ES-I3 (cell line): ENCODE measurements at regions not wholly inside any gene's neighbourhood (a gene's known extent, or its start where the extent isn't known, plus 50 kb on each side); places are given as distances from the start of the nearest gene placed in this dataset.

ENCODE experiments used
- H3K36me3 ChIP-seq: 2 replicates; pipeline ENCODE4 v1.6.1; 2013; ENCODE audit warnings: mild to moderate bottlenecking, low read length, control low read depth, moderate library complexity; ENCODE audit not compliant: insufficient read depth
- H3K4me1 ChIP-seq: 2 replicates; pipeline ENCODE4 v1.6.1; 2013; ENCODE audit warnings: mild to moderate bottlenecking, control low read depth, low read length; ENCODE audit not compliant: insufficient read depth
- H3K9ac ChIP-seq: 2 replicates; pipeline ENCODE4 v1.6.1; 2013; ENCODE audit warnings: low read depth, mild to moderate bottlenecking, low read length, moderate library complexity
- H3K9me3 ChIP-seq: 2 replicates; pipeline ENCODE4 v1.6.1; 2013; ENCODE audit warnings: mild to moderate bottlenecking, low read length, moderate library complexity; ENCODE audit not compliant: control insufficient read depth, insufficient read depth

- H3K9me3 ChIP-seq = no peaks in the 10 kb centered on the region
- H3K4me1 ChIP-seq = peaks cover 31% of the 10 kb centered on the region
- no peak overlapping the region for H3K9ac ChIP-seq
- no peaks in the 10 kb centered on the region for H3K36me3 ChIP-seq
These were observed 217.2 kb upstream of the HTR2A start for GRCh38 chr13:47114030-47114429.

DNA sequence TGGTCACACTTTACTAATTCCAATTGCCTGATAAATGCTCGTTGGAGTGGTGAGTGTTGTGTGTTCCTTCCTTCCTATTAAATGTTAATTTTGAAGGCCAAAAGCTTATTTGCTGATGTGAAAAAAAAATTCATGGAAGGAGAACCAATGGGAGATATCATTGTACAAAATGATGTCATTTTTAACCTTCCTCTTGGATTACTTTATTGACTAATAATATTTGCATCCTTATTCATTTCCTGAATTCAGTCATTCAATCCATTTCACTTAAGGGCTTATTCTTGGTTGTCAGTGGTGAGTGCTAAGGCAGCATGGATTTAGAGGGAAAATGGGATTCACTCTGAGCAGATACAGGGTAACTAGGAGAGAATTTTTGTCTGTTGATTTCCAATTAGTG lies 216.0 kb upstream of the HTR2A start:
- Histone ChIP-seq H3K9ac (no peak overlapping the region), H3K9me3 (no peaks in the 10 kb centered on the region), H3K36me3 (no peaks in the 10 kb centered on the region), H3K4me1 (peaks cover 29% of the 10 kb centered on the region)

DNA sequence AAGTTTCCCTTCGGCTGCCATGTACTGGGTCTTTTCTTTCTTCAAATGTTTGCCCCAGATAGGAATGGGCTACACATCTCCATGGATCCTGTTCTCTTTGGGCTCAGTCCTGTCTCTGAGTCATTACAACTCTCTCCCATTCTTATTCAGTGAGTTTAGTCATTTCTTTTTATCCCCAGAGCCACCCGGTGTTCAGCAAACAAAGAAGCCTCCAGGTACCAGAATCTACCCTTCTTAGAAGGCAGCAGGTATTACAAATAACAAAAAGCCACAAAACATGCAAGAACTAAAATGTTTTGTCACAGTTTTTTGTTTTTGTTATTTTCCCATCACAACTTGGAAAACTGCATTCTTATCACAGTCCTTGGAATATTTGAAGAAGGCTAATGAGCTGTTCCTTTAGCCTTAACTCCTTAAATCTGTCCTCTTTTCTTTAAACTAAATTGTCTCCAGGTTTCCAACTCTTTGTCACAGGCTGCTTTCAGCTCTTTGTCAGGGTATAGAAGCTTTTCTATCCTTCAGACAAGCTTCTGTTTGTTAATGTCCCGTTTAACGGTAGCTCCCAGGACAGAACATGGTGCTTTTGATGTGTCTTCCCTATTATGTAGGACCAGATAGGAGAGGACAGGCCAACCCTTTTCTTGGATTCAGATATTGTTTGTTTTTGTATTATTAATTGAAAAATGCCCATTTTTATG lies 215.5 kb upstream of the HTR2A start:
- Histone ChIP-seq H3K4me1 (peaks cover 28% of the 10 kb centered on the region), H3K36me3 (no peaks in the 10 kb centered on the region), H3K9me3 (no peaks in the 10 kb centered on the region), H3K9ac (no peak overlapping the region)

GRCh38 chr13:47111499-47111898 lies 214.6 kb upstream of the HTR2A start:
- H3K36me3 ChIP-seq = no peaks in the 10 kb centered on the region
- peaks cover 25% of the 10 kb centered on the region for H3K4me1 ChIP-seq
- no peak overlapping the region for H3K9ac ChIP-seq
- no peaks in the 10 kb centered on the region for H3K9me3 ChIP-seq

GRCh38 chr13:47110833-47111240 lies 214.0 kb upstream of the HTR2A start:
- no peaks in the 10 kb centered on the region for H3K36me3 ChIP-seq
- H3K9ac ChIP-seq = no peak overlapping the region
- no peaks in the 10 kb centered on the region for H3K9me3 ChIP-seq
- peaks cover 25% of the 10 kb centered on the region for H3K4me1 ChIP-seq

DNA sequence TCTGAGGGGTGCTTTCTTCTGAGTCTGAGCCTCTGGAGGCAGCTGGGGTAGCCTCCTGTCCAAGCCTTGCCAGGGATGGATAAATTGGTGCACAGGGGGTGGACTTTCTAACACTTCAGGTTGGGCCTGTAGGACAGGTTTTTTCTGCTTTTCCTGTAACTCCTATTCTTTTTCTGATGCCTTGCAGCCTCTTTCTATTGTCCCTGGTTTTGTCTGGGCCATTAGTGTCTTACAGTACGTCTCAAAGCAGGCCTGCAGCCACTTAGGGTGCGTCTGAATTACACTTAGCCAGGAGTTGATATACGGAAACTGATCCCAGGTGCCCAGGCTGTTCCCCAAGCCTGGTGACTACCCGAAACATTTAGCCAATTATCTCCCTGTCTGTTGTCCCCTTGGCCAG lies 213.3 kb upstream of the HTR2A start:
- Histone ChIP-seq H3K9me3 (no peaks in the 10 kb centered on the region), H3K4me1 (peaks cover 25% of the 10 kb centered on the region), H3K36me3 (no peaks in the 10 kb centered on the region), H3K9ac (no peak overlapping the region)

DNA sequence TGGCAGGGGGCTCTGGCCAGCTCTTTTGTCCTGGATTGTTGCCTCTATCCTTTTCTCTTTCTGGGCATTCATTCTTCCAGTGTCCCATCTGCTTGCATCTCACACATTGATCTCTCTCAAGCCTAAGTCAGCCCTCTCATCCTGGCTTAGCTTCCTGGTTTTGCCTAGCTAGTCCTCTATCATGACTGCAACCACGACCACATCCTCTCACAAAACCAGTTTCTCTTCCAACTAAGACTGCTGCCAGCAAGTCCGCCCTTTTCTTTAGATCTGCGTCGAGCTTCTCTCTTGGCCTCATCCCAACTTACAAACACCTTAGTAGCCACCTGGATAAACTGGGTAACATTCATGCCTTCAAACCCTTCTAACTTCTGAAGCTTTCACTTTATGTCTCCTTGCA lies 212.2 kb upstream of the HTR2A start:
- Histone ChIP-seq H3K4me1 (peaks cover 21% of the 10 kb centered on the region), H3K36me3 (no peaks in the 10 kb centered on the region), H3K9me3 (no peaks in the 10 kb centered on the region), H3K9ac (no peak overlapping the region)

DNA sequence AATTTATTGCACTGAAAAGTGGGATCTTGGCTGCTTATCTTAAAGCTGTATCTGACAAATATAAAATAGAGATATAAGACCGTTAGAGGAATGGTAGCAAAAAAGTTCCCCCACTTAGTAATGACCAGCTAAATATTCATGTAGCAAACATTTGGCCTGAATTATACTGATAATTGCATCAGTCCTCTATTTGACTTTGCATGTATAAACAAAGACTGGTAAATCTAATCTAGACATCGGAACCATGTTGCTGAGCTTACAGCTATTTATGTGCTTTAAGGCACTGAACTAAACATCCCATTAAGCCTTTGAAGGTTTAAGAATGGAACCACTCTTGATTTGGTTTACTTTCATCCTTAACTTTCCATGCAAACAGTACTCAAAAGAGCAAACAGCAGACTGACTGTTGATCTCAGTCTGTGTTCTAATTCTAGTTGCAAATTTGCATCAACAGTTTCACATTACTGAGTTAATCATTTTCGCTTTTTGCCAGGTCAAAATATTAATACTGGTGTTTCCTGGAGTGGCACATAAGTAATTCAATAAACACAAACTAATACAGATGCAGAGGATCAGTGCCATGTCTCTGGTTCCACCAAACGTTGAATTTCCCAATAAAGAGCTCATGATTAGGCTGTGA lies 203.5 kb upstream of the HTR2A start:
- Histone ChIP-seq H3K9me3 (peaks cover 3% of the 10 kb centered on the region), H3K4me1 (no peaks in the 10 kb centered on the region), H3K9ac (no peak overlapping the region), H3K36me3 (no peaks in the 10 kb centered on the region)

DNA sequence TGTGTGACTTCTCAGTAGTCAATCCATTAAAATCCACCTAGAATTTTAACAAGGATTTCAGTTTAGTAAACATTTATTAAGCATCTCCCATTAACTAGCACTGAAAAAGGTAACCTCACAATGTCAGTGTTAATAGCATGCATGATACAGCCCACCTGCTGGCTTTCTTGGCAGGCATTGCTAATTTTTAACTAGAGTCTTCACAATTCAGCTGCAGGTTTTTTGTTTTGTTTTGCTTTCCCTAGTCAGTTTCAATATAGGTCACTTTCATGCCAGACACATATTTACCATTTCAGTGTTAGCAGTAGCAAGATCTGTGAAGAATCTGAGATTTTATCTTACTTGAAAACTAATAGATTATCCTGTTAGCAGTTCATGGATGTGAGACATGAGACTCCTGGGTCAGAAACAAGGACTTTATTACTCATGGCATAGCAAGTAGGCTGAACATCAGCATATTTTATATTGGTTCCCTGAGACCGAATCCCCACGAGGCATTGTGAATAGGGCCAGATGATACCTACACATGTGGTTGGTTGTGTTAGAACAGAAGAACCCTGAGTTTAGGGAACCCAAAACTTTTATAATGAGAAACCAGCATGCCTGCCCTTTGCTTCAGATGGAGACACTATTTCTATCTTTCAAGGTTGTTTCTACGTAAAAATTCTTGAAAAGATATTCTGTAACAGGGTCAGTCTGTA lies 198.0 kb upstream of the HTR2A start:
- Histone ChIP-seq H3K4me1 (no peaks in the 10 kb centered on the region), H3K9me3 (peaks cover 5% of the 10 kb centered on the region), H3K36me3 (no peaks in the 10 kb centered on the region), H3K9ac (no peak overlapping the region)

DNA sequence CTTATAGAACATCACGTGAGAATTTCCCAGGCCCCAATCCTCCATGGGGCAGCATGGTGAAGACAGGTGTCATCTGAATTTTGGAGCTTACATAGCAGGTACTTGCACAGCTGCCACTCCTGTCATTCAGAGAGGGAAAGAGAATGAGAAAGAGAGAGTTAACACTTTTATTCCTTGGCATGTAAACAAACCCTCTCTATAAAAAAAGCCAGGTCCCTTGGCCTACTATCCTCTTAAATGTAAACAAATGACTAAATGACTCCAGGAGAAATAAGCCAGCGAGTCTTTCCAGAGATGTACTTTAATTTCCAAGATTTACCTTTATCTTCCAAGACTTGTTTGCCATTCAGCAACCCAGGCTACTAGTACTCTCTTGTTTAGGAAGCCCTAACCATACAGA lies 195.3 kb upstream of the HTR2A start:
- Histone ChIP-seq H3K9me3 (peaks cover 6% of the 10 kb centered on the region), H3K9ac (no peak overlapping the region), H3K36me3 (no peaks in the 10 kb centered on the region), H3K4me1 (no peaks in the 10 kb centered on the region)

DNA sequence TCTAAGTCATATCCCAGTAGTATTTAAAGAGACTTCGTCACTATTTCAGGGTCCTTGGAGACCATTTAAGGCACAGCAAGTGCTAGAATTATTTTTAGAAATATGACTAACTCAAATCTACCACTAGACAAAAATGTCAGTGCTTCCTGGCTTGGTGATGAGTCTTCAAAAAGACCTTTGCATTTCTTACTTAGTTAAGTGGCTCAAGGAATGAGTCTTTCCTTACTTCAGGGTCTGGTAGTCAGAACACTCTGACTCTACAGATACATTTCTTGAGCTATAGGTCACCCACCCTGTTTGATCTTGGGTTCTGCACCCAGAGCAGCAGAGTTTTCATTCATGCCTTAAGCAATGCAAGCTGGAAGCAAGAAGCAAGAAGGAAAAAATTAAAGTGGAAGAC lies 191.0 kb upstream of the HTR2A start:
- H3K9ac ChIP-seq = no peak overlapping the region
- H3K4me1 ChIP-seq = no peaks in the 10 kb centered on the region
- H3K9me3 ChIP-seq = peaks cover 2% of the 10 kb centered on the region
- no peaks in the 10 kb centered on the region for H3K36me3 ChIP-seq

DNA sequence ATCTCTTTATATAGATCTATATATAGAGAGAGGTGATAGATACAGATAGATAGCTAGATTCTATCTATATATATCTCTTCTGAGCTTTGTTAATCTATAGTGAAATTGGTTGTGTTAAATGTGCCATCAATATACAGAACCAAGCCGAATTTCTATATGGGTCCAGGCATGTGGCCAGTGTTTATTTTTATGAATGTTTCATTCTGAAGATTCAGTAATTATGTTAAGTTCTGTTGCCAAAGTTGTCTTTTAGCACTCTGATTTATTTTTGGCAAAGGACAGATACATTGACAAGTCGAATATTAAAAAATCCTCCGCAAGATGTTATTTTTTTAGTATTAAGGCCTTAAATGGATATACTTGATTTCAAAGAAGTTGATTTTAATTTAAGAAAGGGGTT lies 190.4 kb upstream of the HTR2A start:
- Histone ChIP-seq H3K36me3 (no peaks in the 10 kb centered on the region), H3K9me3 (peaks cover 6% of the 10 kb centered on the region), H3K9ac (no peak overlapping the region), H3K4me1 (no peaks in the 10 kb centered on the region)

- Histone ChIP-seq H3K36me3 (no peaks in the 10 kb centered on the region), H3K9ac (no peak overlapping the region), H3K4me1 (no peaks in the 10 kb centered on the region), H3K9me3 (peaks cover 9% of the 10 kb centered on the region)
These were observed 188.5 kb upstream of the HTR2A start for GRCh38 chr13:47085346-47085745.

GRCh38 chr13:47081850-47082249 lies 185.0 kb upstream of the HTR2A start:
- Histone ChIP-seq H3K9me3 (peaks cover 10% of the 10 kb centered on the region; the same call in 1 of the 2 replicates), H3K36me3 (no peaks in the 10 kb centered on the region), H3K4me1 (no peaks in the 10 kb centered on the region), H3K9ac (no peak overlapping the region)

DNA sequence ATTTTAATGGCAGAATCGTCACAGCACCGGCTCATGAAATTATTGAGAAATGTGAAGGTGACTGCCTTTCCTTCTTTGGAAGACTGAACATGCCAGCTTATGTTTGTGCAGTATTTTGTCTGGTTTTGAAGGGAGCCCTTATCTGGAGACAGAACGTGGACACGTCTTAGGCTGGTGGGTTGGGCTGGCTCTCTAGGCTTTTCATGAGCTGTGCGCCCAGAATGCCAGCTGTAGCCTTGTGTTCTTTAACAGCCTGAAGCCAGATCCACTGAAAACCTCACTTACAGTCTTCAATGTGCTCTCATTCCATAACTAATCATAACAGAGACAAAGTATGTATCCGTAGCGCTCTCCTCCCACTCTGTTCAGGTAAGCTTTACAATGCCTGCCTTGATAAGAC lies 184.4 kb upstream of the HTR2A start:
- Histone ChIP-seq H3K4me1 (no peaks in the 10 kb centered on the region), H3K9me3 (peaks cover 10% of the 10 kb centered on the region; the same call in 1 of the 2 replicates), H3K9ac (no peak overlapping the region), H3K36me3 (no peaks in the 10 kb centered on the region)
